GM18873 (cell line): ENCODE measurements at regions not wholly inside any gene's neighbourhood (a gene's known extent, or its start where the extent isn't known, plus 50 kb on each side); places are given as distances from the start of the nearest gene placed in this dataset.

Experiments used
- ATAC-seq: cut with Tn5 transposase; IDR thresholded peaks from one replicate; pipeline ENCODE4 v1.9.1; 2021; ENCODE audit warnings: mild to moderate bottlenecking, moderate library complexity, moderate number of reproducible peaks; ENCODE audit not compliant: unreplicated experiment, low FRiP score

GRCh38 chr3:159123877-159124276 is 322.0 kb downstream of the MFSD1 start:
- ATAC-seq, result no peak

DNA sequence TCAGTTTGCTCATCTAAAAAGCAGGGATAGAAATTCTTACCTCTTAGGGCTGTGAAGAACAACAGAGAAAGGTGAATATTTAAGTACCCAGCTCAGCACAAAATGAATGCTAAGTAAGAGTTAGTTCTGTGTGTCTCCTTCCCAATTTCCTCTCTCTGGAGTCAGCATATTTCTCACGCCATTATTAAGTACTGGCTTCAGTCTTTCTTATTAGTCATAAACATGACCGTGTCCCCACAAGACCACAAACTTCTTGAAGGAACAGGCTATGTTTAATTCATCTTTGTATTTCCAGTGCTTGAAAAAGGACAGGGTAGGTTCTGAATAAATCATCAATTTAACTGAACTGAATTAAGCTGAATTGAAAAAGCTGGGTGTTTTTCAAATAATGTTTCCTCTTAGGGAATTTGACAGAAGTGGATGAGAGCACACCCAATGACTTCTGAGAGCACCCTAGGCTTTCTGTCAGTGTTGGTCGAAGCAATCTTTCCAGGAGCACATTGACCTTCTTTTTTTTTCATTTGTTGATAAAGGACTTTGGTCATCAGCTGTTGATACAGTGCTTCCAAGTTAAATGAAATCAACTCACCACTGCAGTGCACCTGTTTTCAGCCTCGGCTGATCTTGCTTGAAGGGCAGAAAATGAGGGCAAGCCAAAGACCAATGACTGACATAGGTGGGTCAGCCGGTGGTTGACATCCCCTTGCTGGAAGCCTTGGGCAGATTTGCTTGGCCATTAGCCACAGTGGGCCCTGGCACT is 324.6 kb downstream of the MFSD1 start:
- ATAC-seq, result no peak

DNA sequence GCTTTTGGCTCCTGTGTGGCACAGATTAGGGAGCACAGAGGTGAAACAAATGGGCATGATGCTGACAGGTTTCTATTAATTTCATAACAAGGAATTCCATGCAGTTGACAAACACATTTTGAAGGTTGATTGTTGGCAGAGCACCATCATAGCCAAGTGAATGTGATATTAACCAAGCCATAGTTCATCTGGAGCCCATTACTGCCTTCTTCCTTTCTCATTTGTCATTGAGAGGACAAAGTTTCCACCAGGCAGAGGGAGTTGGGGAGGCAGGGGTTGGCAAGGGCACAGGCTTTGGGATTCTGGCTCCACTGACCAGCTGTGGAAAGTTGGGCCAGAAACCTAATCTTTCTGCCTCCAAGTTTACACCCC is 325.2 kb downstream of the MFSD1 start:
- no peak for ATAC-seq

DNA sequence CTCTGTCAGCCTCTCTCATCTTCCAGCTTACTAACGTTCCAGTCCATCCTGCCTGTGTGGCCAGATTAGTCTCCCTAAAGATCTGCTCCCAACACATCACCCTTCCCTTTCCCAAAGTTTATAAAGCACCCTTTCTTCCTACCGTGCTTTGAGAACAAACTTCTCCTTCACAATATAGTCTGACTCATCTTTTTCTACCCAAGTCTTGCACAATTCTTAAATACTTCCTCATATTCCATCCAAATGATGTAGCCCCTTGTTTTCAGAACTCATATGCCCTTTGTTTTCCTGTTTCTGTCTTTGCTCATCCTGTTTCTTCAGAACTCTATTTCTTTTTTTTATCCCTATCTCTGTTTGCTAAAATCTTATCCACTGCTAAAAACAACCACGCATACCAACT is 326.8 kb downstream of the MFSD1 start:
- ATAC-seq, result no peak

GRCh38 chr3:159130108-159130507 is 328.3 kb downstream of the MFSD1 start:
- ATAC-seq, result no peak

- ATAC-seq, result no peak
Measured at GRCh38 chr3:159131376-159131775, 329.5 kb downstream of the MFSD1 start.

- no peak for ATAC-seq
Measured at GRCh38 chr3:159137949-159138348, 336.1 kb downstream of the MFSD1 start.

- no peak for ATAC-seq
Measured at GRCh38 chr3:159139326-159139725, 337.5 kb downstream of the MFSD1 start.

- ATAC-seq, result no peak
Measured at GRCh38 chr3:159144472-159144871, 342.6 kb downstream of the MFSD1 start.

GRCh38 chr3:159144891-159145290 is 343.0 kb downstream of the MFSD1 start:
- ATAC-seq, result no peak

GRCh38 chr3:159146392-159146791 is 344.5 kb downstream of the MFSD1 start:
- ATAC-seq, result no peak

- ATAC-seq, result no peak
Measured at GRCh38 chr3:159146856-159147435, 345.1 kb downstream of the MFSD1 start.

GRCh38 chr3:159147813-159148212 is 346.0 kb downstream of the MFSD1 start:
- no peak for ATAC-seq

GRCh38 chr3:159148466-159148865 is 346.6 kb downstream of the MFSD1 start:
- ATAC-seq, result no peak

- ATAC-seq, result no peak
Measured at GRCh38 chr3:159149131-159149530, 347.3 kb downstream of the MFSD1 start.

DNA sequence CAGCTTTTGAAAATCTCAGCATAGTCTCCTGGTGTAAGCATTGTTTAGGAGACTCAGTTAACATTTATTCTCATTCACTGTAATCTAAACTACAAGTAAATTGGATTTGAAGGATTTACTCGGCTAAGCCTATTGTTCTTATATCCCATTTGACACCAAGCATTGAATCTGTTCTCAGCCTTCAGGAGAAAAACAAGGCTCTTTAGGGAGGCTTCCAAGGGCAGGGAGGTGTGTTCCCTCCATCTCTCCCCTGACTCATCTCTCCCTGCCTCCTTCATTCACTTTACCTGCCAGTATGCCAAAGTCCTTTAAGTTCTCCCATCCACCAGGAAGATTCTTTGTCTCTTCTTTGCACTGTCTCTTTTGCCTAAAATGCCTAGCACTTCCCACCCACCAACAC is 347.8 kb downstream of the MFSD1 start:
- no peak for ATAC-seq

DNA sequence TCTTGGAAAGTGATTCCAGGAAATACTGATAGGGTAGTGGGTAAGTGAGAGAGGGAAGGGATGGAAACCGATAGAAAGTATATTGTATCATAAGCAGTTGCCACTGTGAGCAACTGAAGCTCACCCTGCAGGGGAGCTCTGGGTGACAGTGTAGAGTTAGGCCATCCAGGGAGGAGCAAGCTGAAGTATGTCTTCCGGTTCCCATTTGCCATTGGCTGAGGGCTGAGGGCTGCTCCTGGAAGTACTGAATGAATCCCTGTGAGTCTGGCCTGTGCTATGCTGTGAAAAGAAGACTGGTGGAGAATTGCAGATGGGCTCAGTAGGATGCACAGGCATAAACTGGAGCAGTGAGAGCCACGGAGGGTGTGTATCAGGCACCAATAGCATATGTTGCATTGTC is 348.3 kb downstream of the MFSD1 start:
- no peak for ATAC-seq

DNA sequence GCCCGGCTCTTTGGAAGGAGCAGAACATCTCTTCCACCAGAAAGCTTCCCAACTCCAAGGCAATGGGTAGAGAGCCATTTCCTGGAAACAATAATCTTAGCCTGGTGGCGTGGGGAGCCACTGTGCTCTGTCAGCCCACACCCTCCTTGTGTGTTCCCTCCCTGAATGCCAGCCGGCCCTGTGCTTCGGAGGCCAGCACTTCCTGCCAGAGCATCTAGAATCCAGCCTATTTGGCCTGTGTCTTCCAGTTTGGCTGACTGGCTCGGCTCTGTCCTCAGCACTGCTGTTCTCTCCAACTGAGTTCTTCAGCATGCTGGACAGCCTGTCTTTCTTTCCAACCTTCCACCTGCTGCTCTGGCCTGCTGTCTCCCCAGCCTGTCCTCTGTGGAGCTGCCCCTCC is 349.3 kb downstream of the MFSD1 start:
- ATAC-seq, result no peak

- ATAC-seq, result no peak
Measured at GRCh38 chr3:159157275-159157674, 355.4 kb downstream of the MFSD1 start.

GRCh38 chr3:159158213-159158612 is 356.4 kb downstream of the MFSD1 start:
- ATAC-seq, result no peak

- no peak for ATAC-seq
Measured at GRCh38 chr3:159158801-159159200, 356.9 kb downstream of the MFSD1 start.

- ATAC-seq, result no peak
Measured at GRCh38 chr3:159159546-159159945, 357.7 kb downstream of the MFSD1 start.
